HG03571 (cell line): ENCODE measurements at regions not wholly inside any gene's neighbourhood (a gene's known extent, or its start where the extent isn't known, plus 50 kb on each side); places are given as distances from the start of the nearest gene placed in this dataset.

Experiments
- ATAC-seq: cut with Tn5 transposase; IDR thresholded peaks from one replicate; pipeline ENCODE4 v1.9.1; 2021; ENCODE audit not compliant: unreplicated experiment

DNA sequence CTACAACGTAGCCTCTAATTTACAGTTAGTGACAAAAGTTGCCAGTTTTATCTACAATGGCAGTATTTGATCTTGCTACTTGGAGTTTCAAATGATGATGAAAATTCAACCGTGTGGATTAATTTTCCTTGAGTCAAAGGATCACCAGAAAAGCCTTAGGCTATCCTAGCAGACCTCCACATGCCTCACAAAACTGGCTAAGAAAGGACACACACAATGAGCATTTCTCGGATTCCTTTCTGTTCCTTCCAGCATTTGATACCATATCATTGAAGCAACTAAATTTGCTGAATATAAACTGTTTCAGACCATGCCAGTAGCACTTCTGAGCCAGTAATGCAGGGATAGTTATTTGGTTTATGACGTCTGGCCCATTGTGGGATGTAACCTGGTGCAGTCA lies 587.4 kb upstream of the MDFIC2 start:
- ATAC-seq = no peak

DNA sequence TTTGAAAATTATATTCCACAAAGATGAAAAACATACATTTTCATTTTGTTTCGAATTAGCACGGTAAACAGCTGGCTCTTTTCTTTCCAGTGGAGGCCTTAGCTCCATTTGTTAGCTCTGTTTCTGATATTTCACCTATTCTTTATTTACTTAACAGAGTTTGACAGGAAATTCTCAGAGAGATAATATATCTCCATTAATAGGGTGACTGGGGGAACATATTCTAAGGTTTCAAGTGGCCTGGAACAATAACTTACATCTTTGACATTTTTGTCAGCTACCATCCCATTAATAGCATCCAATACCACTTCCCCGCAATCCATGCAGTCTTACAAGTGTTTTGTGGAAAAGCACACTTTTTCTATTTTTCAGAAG lies 577.6 kb upstream of the MDFIC2 start:
- ATAC-seq = no peak

GRCh38 chr3:70889162-70890019 lies 577.0 kb upstream of the MDFIC2 start:
- no peak for ATAC-seq

- ATAC-seq = no peak
Measured at GRCh38 chr3:70885636-70886035, 573.2 kb upstream of the MDFIC2 start.

DNA sequence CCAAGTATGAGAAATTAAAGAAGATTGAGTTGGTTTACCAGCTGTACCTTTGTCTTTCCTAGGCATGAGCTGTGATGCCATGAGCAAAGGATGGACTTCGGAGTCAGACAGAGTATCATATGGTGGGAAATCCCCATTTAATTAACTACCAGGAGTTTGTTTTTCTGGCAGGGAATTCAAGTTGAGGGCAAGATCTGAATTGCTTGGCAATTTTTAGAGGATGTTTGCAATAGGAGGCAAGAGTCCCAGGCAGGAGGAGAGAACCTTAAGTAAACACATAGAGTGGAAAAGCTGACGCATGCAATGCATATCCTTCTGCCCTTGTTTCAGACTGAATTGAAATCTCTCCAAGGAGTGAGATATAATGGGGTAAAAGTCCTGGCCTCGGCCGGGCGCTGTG lies 569.7 kb upstream of the MDFIC2 start:
- ATAC-seq = no peak

DNA sequence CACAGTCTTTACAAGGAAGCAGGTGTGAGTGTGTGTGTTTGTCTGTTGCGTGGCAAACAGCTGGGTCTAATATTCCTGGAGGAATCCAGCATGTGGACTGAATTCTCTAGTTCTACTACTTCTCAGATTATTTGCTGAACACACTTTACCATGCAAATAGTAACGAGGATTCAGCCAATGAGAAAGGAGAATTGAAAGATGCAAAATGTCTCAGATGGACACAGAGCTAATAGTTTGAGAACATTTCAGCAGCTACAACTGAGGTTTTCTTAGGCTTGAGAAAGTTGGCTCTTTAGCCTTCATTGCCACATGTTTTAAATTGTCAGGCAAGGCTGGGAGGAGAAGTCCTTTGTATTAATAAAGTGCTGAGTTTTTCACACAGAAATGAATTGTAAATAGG lies 568.0 kb upstream of the MDFIC2 start:
- ATAC-seq = no peak

- ATAC-seq = no peak
Measured at GRCh38 chr3:70876154-70876553, 563.7 kb upstream of the MDFIC2 start.

- ATAC-seq = no peak
Measured at GRCh38 chr3:70874196-70874595, 561.8 kb upstream of the MDFIC2 start.

DNA sequence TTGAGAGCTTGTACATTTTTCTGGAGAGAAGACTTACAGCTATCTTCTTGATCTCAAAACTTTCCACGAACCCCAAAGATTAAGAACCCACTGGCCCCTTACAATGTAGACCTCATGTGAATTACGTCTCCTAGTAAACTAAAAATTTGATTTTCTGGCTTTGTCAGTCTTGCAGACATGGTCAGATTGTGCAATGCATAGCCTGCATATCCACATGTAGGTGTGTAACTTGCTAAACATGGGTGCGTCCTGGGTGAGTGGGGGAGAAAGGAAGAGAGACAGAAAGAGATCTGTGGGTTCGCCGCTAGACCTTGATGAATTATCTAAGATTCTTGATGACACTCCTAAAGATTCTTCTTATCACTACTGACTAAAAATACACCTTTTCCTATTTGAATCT lies 561.2 kb upstream of the MDFIC2 start:
- no peak for ATAC-seq

GRCh38 chr3:70871909-70872656 lies 559.6 kb upstream of the MDFIC2 start:
- ATAC-seq = no peak

GRCh38 chr3:70870576-70870975 lies 558.1 kb upstream of the MDFIC2 start:
- no peak for ATAC-seq

DNA sequence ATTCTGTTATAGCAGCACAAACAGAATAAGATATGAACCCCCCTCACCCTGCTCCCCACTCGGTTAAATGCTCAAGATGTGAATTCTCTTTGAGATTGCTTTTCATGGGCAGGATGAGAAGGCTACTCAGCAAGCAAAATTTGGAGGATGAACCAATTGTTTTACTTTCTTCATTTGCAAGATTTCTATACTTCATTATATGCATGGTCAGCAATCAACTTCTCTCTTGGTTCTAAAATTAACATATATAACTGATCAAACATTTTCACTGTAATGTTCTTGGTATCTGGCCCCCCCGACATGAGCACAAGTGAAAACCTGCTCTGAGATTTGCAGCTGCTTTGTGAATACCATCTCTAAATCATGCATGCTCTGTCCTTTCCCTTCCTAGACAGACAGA lies 556.1 kb upstream of the MDFIC2 start:
- no peak for ATAC-seq

- ATAC-seq = no peak
Measured at GRCh38 chr3:70863049-70863448, 550.6 kb upstream of the MDFIC2 start.

DNA sequence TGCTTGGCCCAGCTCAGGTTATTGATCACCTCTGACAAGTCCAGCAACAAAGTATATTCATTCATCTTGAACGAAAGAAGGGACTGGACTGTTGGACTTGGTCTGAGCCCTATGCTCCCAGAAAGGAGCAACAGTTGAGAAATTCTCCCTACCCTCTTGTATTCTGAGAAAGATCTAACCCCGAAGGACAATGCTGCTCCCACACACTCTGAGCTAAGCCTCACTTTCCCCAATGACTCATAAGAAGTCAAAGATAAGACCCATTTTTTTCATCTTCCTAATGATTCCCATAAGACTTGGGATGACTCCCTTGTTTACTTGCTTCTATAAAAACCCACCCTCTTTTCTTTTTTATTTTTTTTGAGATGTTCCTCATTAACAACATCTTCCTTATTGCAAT lies 549.4 kb upstream of the MDFIC2 start:
- no peak for ATAC-seq

- ATAC-seq = no peak
Measured at GRCh38 chr3:70861234-70861633, 548.8 kb upstream of the MDFIC2 start.

GRCh38 chr3:70857916-70858315 lies 545.5 kb upstream of the MDFIC2 start:
- ATAC-seq = no peak

GRCh38 chr3:70856414-70857162 lies 544.1 kb upstream of the MDFIC2 start:
- no peak for ATAC-seq

DNA sequence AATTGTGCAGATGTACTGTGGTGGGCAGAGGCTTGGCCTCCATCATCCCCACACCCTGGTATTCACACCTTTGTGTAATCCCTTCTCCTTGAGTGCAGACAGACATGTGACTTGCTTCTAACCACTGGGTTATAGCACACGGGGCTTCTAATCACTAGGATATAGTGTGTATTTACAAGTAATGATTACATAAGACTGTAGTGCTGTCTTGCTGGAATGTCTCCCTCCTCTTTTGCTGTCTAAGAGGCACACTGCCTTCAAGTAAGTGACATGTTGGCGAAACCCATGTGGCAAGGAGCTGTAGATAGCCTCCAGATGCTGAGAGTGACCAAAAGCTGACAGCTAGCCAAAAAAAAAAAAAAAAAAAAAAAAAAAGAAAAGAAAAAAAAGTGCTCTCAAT lies 542.7 kb upstream of the MDFIC2 start:
- ATAC-seq = no peak

GRCh38 chr3:70854108-70854507 lies 541.7 kb upstream of the MDFIC2 start:
- ATAC-seq = no peak

DNA sequence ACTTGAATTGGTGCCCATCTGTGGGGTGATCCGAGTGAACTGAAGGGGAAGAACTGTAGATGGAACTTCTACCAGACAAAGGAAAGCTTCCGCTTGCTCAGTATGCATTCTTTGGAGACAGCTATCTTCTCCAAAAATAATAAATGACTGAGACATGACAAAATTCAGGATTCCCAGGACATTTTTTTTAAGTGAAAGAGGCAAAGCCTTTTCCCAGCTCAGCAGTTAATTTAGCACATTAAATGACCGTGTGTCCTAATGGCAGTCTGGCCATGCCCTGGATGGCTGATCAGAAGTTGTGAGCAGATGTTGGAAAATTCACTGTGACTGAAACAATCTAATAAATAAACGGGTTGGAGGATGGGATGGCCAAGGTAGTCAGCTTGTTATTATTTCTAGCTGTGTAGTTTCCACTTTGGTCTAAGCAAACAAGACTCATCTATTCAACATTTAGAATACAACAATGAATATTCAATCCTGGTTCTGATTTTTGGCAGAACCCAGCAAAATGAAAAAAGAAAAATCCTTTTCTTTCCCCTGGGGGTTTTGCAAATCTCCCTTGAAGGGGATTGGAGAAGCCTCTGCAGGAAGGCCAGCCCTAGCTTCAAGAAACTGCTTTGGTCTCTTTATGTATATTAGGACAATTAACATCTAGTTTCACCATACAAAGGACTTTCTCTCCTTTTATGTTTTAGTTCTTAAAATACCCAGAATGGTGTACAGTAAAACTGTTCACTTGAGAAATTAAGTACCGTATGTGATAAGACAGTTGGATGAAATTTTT lies 540.9 kb upstream of the MDFIC2 start:
- no peak for ATAC-seq
